HFFc6 (cell line): ENCODE measurements at regions not wholly inside any gene's neighbourhood (a gene's known extent, or its start where the extent isn't known, plus 50 kb on each side); places are given as distances from the start of the nearest gene placed in this dataset.

Experiments
- DNase-seq: peaks from one replicate; pipeline ENCODE4 v3.0.0-alpha.2; 2018
- H3K27ac Mint-ChIP-seq: 2 replicates; pipeline ENCODE4 v1.8.0; 2020; ENCODE audit warnings: mild to moderate bottlenecking, mixed read lengths
- H3K27me3 Mint-ChIP-seq: 2 replicates; pipeline ENCODE4 v1.8.0; 2021; ENCODE audit warnings: mild to moderate bottlenecking, moderate library complexity, mixed read lengths; ENCODE audit not compliant: insufficient read depth
- H3K36me3 Mint-ChIP-seq: 2 replicates; pipeline ENCODE4 v1.8.0; 2021; ENCODE audit warnings: low read depth, mixed read lengths
- H3K4me1 Mint-ChIP-seq: 2 replicates; pipeline ENCODE4 v1.8.0; 2020; ENCODE audit warnings: low read depth, mixed read lengths
- H3K4me3 Mint-ChIP-seq: 2 replicates; pipeline ENCODE4 v1.8.0; 2020; ENCODE audit warnings: mild to moderate bottlenecking, moderate library complexity, mixed read lengths
- H3K9me3 Mint-ChIP-seq: 2 replicates; pipeline ENCODE4 v1.8.0; 2020; ENCODE audit warnings: mild to moderate bottlenecking, mixed read lengths
- CTCF ChIP-seq: fragments of 200-600 bp; sonication (generic); IDR thresholded peaks from 2 replicates; pipeline ENCODE4 v1.5.0; 2021; ENCODE audit warnings: antibody characterized with exemption, mild to moderate bottlenecking

GRCh38 chr7:388023-388960, 98.3 kb downstream of the FOXL3 start:
- DNase-seq: no peak
- Mint-ChIP-seq H3K27ac (no peak overlapping the region), H3K27me3 (peaks cover 14% of the 10 kb centered on the region), H3K4me1 (no peaks in the 10 kb centered on the region), H3K9me3 (peaks cover 43% of the 10 kb centered on the region), H3K36me3 (no peaks in the 10 kb centered on the region; the same call in 1 of the 2 replicates), H3K4me3 (no peak overlapping the region)
- TF ChIP-seq CTCF: no peak

- DNase-seq: no peak
- no peak for TF ChIP-seq CTCF
- no peaks in the 10 kb centered on the region; the same call in 1 of the 2 replicates for H3K36me3 Mint-ChIP-seq
- peaks cover 35% of the 10 kb centered on the region for H3K9me3 Mint-ChIP-seq
- no peak overlapping the region for H3K4me3 Mint-ChIP-seq
- peaks cover 14% of the 10 kb centered on the region for H3K27me3 Mint-ChIP-seq
- H3K4me1 Mint-ChIP-seq: no peaks in the 10 kb centered on the region
- H3K27ac Mint-ChIP-seq: no peak overlapping the region
These were observed 99.2 kb downstream of the FOXL3 start for GRCh38 chr7:388961-389701.

- Mint-ChIP-seq H3K36me3 (no peaks in the 10 kb centered on the region), H3K27ac (no peak overlapping the region)
- no peak for DNase-seq
These were observed 100.1 kb downstream of the FOXL3 start for GRCh38 chr7:389911-390601.

GRCh38 chr7:390761-391410, 100.9 kb downstream of the FOXL3 start:
- H3K9me3 Mint-ChIP-seq: peaks cover 34% of the 10 kb centered on the region
- no peaks in the 10 kb centered on the region for H3K4me1 Mint-ChIP-seq
- H3K27me3 Mint-ChIP-seq: peaks cover 9% of the 10 kb centered on the region
- no peak for DNase-seq
- peaks cover 8% of the 10 kb centered on the region for H3K36me3 Mint-ChIP-seq
- no peak for TF ChIP-seq CTCF
- no peak overlapping the region for H3K4me3 Mint-ChIP-seq
- H3K27ac Mint-ChIP-seq: no peak overlapping the region

More at GRCh38 chr7:389911-390601, 100.1 kb downstream of the FOXL3 start:
- H3K4me3 Mint-ChIP-seq: no peak overlapping the region
- H3K9me3 Mint-ChIP-seq: peaks cover 29% of the 10 kb centered on the region
- TF ChIP-seq CTCF: no peak
- peaks cover 14% of the 10 kb centered on the region for H3K27me3 Mint-ChIP-seq
- H3K4me1 Mint-ChIP-seq: no peaks in the 10 kb centered on the region

GRCh38 chr7:391411-391951, 101.5 kb downstream of the FOXL3 start:
- no peak overlapping the region for H3K27ac Mint-ChIP-seq
- H3K36me3 Mint-ChIP-seq: peaks cover 14% of the 10 kb centered on the region
- H3K9me3 Mint-ChIP-seq: peaks cover 34% of the 10 kb centered on the region
- peaks cover 9% of the 10 kb centered on the region for H3K27me3 Mint-ChIP-seq
- TF ChIP-seq CTCF: no peak
- DNase-seq: no peak
- no peak overlapping the region for H3K4me3 Mint-ChIP-seq
- H3K4me1 Mint-ChIP-seq: no peaks in the 10 kb centered on the region
